Upper lobe of left lung (tissue), 6 donors: ENCODE measurements at regions not wholly inside any gene's neighbourhood (a gene's known extent, or its start where the extent isn't known, plus 50 kb on each side); places are given as distances from the start of the nearest gene placed in this dataset.

ENCODE experiments used
- ATAC-seq, 2 donors: fragments of 200-7000 bp; cut with Tn5 transposase; one replicate each; pipeline ENCODE4 v1.9.1; 2022; ENCODE audit warnings: mild to moderate bottlenecking in 2 of 2, moderate library complexity in 2 of 2; ENCODE audit not compliant: low FRiP score in 2 of 2
- DNase-seq, 2 donors: peaks; one replicate each; pipeline ENCODE4 v3.0.0-alpha.2; 2019 to 2020
- H3K27ac ChIP-seq, 4 donors: fragments of 200-600 bp; sonication (generic); one replicate each; pipeline ENCODE4 v1.5.1; 2016 to 2019
- H3K27me3 ChIP-seq, 4 donors: fragments of 200-600 bp; sonication (generic); one replicate each; pipeline ENCODE4 v1.5.1; 2017 to 2019
- H3K36me3 ChIP-seq, 4 donors: fragments of 200-600 bp; sonication (generic); one replicate each; pipeline ENCODE4 v1.5.1; 2016 to 2019
- H3K4me1 ChIP-seq, 4 donors: fragments of 200-600 bp; sonication (generic); one replicate each; pipeline ENCODE4 v1.5.1; 2018 to 2019
- H3K4me3 ChIP-seq, 4 donors: fragments of 200-600 bp; sonication (generic); one replicate each; pipeline ENCODE4 v1.5.1; 2017 to 2019; ENCODE audit warnings: mild to moderate bottlenecking in 2 of 4, moderate library complexity in 1 of 4
- H3K9me3 ChIP-seq, 4 donors: fragments of 200-600 bp; sonication (generic); one replicate each; pipeline ENCODE4 v1.5.1; 2018 to 2019
- EP300 ChIP-seq, 4 donors: sonication (generic); formaldehyde crosslinking; IDR thresholded peaks; one replicate each; pipeline ENCODE4 v1.5.1; 2017; ENCODE audit warnings: antibody characterized with exemption in 4 of 4, control low read depth in 2 of 4
- POLR2A ChIP-seq, 4 donors: fragments of 450-650 bp; IDR thresholded peaks; one replicate each; pipeline ENCODE4 v1.5.1; 2016 to 2017; ENCODE audit warnings: antibody characterized with exemption in 4 of 4, mild to moderate bottlenecking in 2 of 4
- POLR2AphosphoS5 ChIP-seq, 2 donors: sonication (generic); formaldehyde crosslinking; IDR thresholded peaks; one replicate each; pipeline ENCODE4 v1.5.1; 2017; ENCODE audit warnings: antibody characterized with exemption in 2 of 2
- WGBS, 2 donors: methylation state at CpG; one replicate each; pipeline ENCODE4 v1.1.5; 2017 to 2018; 5-methylcytosine and 5-hydroxymethylcytosine counted together
- TF ChIP-seq, protein P1 (sequence below), 6 experiments: fragments of 450-650 bp in 4 of 6; fragments of 200-600 bp in 2 of 6; sonication (generic) in 2 of 6; IDR thresholded peaks; one replicate each; pipeline ENCODE4 v1.5.1; 2016 to 2019; ENCODE audit warnings: antibody characterized with exemption in 6 of 6
- donor health status: DM: no; HTN: no; CAD: no; lungs with moderate emphysema.
- donor health status: DM: no; HTN: yes; CAD: no; lungs with severe emphysema.

DNA sequence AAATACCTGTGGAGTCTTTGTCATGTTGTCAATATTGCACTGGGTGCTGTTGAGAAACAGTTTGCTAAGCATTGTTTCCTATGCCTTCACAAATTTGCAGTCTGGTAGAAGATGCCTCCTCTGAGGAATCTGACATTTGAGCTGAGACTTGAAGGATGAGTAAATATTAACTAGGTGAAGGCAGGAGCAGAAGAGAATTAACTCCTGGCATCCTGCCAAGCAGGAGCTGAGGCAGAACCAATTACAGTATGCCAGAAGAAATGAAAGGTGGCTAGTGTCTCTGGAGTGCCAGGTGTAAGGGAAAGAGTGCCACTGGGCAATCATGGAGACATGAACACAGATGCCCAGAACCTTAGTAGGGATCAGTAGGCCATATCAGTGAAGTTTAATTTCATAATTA lies 1778.2 kb upstream of the PCDH10 start:
- H3K36me3 ChIP-seq: no peaks in the 10 kb centered on the region
- no peak overlapping the region for H3K4me3 ChIP-seq
- H3K27ac ChIP-seq: no peak overlapping the region
- DNase-seq: no peak
- no peaks in the 10 kb centered on the region for H3K27me3 ChIP-seq
- H3K4me1 ChIP-seq: no peaks in the 10 kb centered on the region
- ATAC-seq: no peak
- no peaks in the 10 kb centered on the region for H3K9me3 ChIP-seq
- TF ChIP-seq, protein P1, sequence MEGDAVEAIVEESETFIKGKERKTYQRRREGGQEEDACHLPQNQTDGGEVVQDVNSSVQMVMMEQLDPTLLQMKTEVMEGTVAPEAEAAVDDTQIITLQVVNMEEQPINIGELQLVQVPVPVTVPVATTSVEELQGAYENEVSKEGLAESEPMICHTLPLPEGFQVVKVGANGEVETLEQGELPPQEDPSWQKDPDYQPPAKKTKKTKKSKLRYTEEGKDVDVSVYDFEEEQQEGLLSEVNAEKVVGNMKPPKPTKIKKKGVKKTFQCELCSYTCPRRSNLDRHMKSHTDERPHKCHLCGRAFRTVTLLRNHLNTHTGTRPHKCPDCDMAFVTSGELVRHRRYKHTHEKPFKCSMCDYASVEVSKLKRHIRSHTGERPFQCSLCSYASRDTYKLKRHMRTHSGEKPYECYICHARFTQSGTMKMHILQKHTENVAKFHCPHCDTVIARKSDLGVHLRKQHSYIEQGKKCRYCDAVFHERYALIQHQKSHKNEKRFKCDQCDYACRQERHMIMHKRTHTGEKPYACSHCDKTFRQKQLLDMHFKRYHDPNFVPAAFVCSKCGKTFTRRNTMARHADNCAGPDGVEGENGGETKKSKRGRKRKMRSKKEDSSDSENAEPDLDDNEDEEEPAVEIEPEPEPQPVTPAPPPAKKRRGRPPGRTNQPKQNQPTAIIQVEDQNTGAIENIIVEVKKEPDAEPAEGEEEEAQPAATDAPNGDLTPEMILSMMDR (IDR thresholded peaks at IDR 0.05): no peak
- TF ChIP-seq EP300 (IDR thresholded peaks at IDR 0.05): no peak
- no peak for TF ChIP-seq POLR2AphosphoS5 (IDR thresholded peaks at IDR 0.05)
- no peak for TF ChIP-seq POLR2A (IDR thresholded peaks at IDR 0.05)

DNA sequence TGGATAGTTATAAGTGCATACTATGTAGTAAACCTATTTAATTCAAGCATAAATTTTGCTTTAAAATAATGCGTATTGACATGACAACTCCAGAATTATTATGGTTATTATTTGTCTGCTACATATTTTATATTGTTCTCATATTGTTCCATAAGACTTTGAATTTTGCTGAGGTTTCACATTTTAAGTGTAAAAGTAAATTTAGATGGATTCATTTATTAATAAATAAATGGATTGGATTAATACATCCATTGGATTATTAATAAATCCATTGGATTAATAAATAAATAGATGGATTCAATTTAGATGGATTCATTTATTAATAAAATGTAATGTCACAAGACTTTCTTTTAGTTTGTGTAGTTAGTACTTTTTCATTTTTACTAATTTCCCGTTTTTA lies 1768.0 kb upstream of the PCDH10 start:
- no peak for ATAC-seq
- peaks cover 0 to 3% (median 1%) of the 10 kb centered on the region in 4 donors for H3K9me3 ChIP-seq
- H3K4me3 ChIP-seq: no peak overlapping the region
- no peak overlapping the region for H3K27ac ChIP-seq
- no peak for DNase-seq
- TF ChIP-seq, protein P1 (IDR thresholded peaks at IDR 0.05): no peak
- TF ChIP-seq POLR2A (IDR thresholded peaks at IDR 0.05) (no peak), POLR2AphosphoS5 (IDR thresholded peaks at IDR 0.05) (no peak), EP300 (IDR thresholded peaks at IDR 0.05) (no peak)
- no peaks in the 10 kb centered on the region for H3K36me3 ChIP-seq
- 85 to 88% methylated on average over 2 of the region's 2 CpGs for WGBS, 2 donors
- H3K4me1 ChIP-seq: no peaks in the 10 kb centered on the region
- no peaks in the 10 kb centered on the region for H3K27me3 ChIP-seq

DNA sequence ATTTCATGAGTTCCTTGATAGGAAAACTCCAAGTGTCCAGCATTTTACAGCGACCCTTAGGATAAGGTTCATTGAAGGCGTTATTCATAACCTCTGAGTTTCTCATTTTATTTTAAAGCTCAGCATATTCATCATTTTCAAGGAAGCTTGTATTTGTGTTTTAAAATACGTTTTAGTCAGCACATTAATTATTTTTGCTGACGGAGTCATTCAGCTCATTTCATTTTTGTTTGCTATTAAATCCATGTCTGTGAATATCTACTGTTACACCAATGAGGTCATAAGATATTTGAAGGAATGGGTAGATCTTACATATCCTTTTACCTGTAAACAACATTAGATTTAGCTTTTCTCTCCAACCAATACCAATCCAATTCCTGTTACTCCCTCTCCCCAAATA lies 1766.3 kb upstream of the PCDH10 start:
- no peak overlapping the region for H3K27ac ChIP-seq
- peaks cover 0 to 3% (median 1%) of the 10 kb centered on the region in 4 donors for H3K9me3 ChIP-seq
- DNase-seq (no peak), ATAC-seq (no peak)
- WGBS, 2 donors: 78% methylated on average over 4 of the region's 4 CpGs
- TF ChIP-seq, protein P1 (IDR thresholded peaks at IDR 0.05): no peak
- TF ChIP-seq POLR2AphosphoS5 (IDR thresholded peaks at IDR 0.05) (no peak), POLR2A (IDR thresholded peaks at IDR 0.05) (no peak), EP300 (IDR thresholded peaks at IDR 0.05) (no peak)
- no peaks in the 10 kb centered on the region for H3K27me3 ChIP-seq
- H3K4me3 ChIP-seq: no peak overlapping the region
- H3K36me3 ChIP-seq: no peaks in the 10 kb centered on the region
- H3K4me1 ChIP-seq: no peaks in the 10 kb centered on the region

DNA sequence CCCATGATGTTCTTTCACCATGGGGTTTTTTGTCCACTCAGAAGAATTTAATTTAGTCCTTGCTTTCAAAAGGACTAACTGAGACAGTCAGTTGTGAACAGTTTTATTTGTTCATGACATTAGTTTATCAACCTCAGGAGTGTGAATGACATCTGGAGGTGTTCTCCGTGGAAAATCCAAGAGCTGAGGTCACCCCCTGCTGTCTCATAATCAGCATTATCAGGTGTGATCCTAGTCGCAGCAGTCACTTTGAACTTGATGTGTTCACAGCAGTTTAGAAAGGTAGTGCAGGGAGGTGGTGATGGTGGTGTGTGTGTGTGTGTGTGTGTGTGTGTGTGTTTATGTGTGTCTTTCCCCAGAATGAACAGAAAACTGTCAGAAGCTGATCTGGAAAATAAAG lies 1760.8 kb upstream of the PCDH10 start:
- ATAC-seq: no peak
- DNase-seq: no peak
- H3K27me3 ChIP-seq: no peaks in the 10 kb centered on the region
- no peak overlapping the region for H3K4me3 ChIP-seq
- 40 to 53% methylated on average over 2 of the region's 2 CpGs for WGBS, 2 donors
- no peaks in the 10 kb centered on the region for H3K9me3 ChIP-seq
- TF ChIP-seq POLR2A (IDR thresholded peaks at IDR 0.05) (no peak), POLR2AphosphoS5 (IDR thresholded peaks at IDR 0.05) (no peak), EP300 (IDR thresholded peaks at IDR 0.05) (no peak)
- TF ChIP-seq, protein P1 (IDR thresholded peaks at IDR 0.05): no peak
- H3K36me3 ChIP-seq: no peaks in the 10 kb centered on the region
- no peaks in the 10 kb centered on the region for H3K4me1 ChIP-seq
- H3K27ac ChIP-seq: no peak overlapping the region

DNA sequence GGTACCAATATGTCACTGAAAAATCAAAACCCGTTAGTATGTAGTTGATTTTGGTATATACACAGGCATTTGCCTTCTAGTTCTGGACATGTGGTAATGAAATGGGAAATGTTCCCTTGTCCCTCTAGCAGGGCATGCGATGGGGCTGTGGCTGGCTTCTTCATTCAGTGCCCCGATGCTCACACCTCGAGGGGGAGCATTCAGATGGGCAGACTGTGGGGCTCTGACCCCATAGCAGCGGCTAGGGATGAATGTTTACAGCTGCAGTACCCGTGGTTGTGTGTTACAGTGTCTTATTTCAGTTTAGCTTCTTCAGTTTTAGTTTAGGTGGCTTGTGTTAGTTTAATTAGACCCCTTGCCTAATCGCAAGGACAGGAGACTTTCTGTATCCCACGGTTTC lies 1741.0 kb upstream of the PCDH10 start:
- DNase-seq: no peak
- Histone ChIP-seq H3K27me3 (no peaks in the 10 kb centered on the region), H3K9me3 (peaks cover 0 to under 1% (median 0%) of the 10 kb centered on the region in 4 donors), H3K4me3 (no peak overlapping the region), H3K36me3 (no peaks in the 10 kb centered on the region), H3K4me1 (no peaks in the 10 kb centered on the region), H3K27ac (no peak overlapping the region)
- TF ChIP-seq, protein P1 (IDR thresholded peaks at IDR 0.05): no peak
- TF ChIP-seq POLR2AphosphoS5 (IDR thresholded peaks at IDR 0.05): no peak
- TF ChIP-seq POLR2A (IDR thresholded peaks at IDR 0.05): no peak
- no peak for TF ChIP-seq EP300 (IDR thresholded peaks at IDR 0.05)
- ATAC-seq: no peak
- WGBS, 2 donors: 82 to 84% methylated on average over 8 of the region's 8 CpGs
